OCI-LY3 (cell line): ENCODE measurements at regions not wholly inside any gene's neighbourhood (a gene's known extent, or its start where the extent isn't known, plus 50 kb on each side); places are given as distances from the start of the nearest gene placed in this dataset.

Source experiments
- CTCF ChIP-seq: fragments of 200-600, 300-600 bp; sonication (generic); IDR thresholded peaks from 2 replicates; pipeline ENCODE4 v1.5.1; 2014; ENCODE audit warnings: antibody characterized with exemption, low read length, low read depth
- EZH2phosphoT487 ChIP-seq: fragments of 200-600 bp; shearing (Covaris generic); IDR thresholded peaks from 2 replicates; pipeline ENCODE4 v1.6.1; 2018; ENCODE audit warnings: antibody characterized with exemption, mixed run types, low read depth

- no peak for TF ChIP-seq CTCF
- no peak for TF ChIP-seq EZH2phosphoT487
Observed at GRCh38 chr3:70137366-70137765, 137.8 kb downstream of the SAMMSON start.
